ENCODE measurements at regions not wholly inside any gene's neighbourhood (a gene's known extent, or its start where the extent isn't known, plus 50 kb on each side); places are given as distances from the start of the nearest gene placed in this dataset.

DNA sequence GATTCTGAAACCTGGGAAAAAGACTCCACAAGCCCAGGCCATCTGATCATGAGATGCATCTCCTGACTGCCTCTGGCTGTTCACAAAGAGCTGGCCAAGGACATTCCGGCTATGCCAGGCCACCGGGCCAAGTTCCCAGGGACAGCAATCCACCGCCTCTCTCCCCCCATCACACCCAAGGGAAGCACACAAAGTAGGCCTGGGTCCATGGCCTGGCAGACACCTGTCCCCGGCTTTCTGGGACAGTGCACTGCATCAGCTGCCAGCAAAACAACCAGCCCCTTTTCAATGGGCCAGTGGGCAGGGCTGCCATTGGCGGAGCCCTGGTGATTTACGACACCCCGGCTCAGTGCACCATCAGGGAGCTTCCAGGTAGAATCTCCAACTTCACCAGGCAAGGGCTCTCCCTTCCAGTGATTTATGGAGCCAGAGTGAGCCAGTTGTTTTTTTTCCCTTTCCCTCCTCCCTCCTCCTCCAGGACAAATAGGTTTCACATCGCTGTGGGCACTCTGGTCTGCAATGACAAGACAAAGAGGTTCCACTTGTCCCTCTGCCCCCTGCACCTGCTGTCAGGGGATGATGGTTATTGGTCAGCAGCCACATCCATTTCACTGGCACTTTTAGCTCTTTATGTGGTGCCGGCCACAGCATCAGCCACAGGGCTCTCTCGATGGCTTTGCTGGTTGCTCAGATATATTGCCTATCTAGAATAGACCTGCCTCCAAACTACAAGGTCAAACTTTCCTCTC lies 149.6 kb downstream of the SLC38A6 start:
- DNase-seq (ENCODE audit: low spot score): no peak

DNA sequence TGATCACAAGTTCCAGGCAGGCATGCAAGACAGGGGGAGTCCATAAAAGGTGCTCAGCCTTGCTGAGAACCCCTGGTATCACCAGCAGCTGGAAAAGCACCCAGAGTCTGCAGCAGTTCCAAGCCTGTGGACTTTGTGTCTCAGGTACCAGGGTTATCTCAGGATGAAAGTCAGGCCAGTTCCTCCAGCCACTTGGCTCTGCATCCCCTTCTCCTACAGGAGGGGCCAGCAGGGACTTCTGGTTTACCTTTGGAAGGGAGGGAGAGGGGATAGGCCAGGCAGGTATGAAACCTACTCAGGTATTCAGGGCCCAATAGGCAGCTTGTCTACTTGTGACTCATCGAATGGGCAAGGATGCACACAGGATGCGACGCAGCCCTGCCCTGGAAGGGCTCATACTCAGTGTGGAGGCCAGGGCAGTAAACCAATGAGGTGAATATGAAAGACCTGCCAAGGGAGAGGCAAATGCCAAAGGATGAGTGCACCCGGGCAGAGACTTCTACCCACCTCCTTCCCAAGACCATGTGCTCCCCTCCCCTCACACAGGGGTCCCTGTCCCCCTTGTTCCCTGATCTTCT lies 148.2 kb downstream of the SLC38A6 start:
- DNase-seq (ENCODE audit: low spot score): no peak

DNA sequence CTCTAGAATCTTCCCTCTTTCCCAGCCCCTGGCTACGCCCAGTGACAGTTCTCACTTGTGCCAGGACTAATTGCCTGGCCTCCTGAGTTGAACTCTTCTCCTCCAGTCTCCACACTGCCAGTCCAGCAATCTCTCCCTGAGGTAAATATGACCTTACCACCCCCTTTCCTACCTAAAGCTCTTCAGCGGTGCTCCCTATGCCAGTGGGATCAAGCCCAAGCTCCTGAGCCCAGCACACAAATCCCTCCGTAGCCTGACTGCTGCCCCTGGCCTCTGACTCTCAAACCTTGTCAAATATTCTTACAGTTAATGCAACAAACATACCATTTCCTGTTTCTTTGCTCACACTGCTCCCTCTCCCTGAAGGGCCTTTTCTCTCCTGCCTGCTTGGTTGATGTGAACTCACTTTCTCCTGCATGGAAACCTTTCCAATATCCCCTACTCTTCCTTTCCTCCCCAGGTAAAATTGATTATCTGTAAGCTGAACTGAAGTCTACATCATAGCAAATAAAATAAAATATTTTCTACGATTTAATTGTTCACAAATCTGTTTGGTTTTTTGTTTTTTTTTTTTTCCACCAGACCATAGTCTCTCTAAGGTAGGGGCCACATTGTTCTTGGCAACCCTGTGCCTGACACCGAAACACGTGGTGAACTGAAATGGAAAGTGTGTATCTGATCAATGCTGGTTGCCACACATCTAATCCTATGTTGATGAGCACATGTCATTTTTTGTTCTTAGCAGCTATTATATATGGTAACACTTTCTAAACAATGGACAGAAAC lies 147.5 kb downstream of the SLC38A6 start:
- no peak for DNase-seq (ENCODE audit: low spot score)

DNA sequence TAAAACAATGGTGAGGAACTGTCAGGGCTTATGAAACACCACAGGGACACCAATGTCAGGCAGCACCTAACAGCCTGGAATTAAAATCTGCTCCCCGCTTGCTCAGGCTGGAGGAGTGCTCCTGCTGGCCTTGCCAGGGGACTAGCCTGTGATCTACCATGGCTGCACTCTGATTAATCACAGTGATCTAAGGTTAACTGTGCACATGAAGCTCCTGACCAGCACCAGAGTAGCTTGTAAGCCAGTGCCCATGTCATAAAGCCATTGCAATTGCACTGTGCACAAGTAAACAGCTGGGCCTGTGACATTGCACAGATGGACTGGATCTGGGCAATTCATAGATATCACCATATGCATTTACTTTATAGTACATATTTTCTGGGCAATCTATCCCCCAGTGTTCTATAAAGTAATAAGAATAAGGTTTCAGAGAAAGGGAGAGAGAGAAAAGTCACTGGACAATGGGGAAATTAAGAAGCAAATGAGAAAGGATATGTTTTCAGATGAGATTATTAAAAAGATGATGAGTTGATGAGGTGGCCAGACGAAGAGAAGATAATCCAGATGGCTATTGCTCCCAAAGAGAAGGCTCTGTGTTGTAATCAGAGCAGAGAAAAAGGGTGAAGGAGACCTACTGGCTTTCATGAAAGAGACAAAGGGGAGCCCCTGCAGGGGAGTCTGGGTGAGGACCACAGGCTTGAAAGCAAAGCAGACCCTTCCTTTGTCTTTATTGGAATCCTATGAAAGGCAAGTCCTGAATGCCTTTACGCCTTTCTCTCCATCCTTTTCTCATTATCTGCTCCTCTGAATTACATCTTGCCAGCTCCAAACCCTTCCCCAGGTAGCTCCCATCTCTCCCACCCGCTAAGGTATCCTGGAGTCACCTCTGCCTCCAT lies 145.8 kb downstream of the SLC38A6 start:
- no peak for DNase-seq (ENCODE audit: low spot score)

DNA sequence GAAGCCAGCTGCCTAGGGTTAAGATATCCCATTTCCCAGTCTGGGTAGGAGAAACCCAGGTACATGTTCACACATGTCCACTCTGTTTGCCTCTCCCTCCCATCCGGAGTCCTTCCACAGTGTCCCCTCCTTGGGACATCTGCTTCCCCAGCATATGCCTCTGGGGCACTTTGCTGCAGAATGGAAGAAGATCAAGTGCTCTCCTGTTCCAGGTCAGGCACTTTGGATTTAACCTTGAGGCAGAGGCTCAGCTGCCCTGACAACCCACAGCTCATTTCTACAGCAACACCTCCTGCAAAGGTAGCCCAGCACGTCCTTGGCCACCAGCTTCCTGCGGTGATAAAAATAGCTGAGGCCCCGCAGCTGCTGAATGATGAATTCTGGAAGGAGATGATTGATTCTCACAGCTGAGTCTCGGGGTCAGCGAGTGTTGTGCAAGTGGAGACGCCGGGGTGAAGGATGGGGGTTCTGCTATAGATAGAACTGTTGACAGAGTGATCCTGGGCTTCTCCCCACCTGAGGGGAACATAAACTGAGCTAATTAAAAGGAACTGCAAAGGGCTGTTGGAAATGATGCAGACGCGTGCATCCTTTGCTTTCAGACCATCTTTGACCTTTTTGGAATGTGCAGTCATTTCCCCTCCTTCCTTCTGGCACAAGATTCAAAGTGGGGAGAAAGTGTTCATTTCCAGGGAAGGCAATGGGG lies 145.0 kb downstream of the SLC38A6 start:
- no peak for DNase-seq (ENCODE audit: low spot score)

DNA sequence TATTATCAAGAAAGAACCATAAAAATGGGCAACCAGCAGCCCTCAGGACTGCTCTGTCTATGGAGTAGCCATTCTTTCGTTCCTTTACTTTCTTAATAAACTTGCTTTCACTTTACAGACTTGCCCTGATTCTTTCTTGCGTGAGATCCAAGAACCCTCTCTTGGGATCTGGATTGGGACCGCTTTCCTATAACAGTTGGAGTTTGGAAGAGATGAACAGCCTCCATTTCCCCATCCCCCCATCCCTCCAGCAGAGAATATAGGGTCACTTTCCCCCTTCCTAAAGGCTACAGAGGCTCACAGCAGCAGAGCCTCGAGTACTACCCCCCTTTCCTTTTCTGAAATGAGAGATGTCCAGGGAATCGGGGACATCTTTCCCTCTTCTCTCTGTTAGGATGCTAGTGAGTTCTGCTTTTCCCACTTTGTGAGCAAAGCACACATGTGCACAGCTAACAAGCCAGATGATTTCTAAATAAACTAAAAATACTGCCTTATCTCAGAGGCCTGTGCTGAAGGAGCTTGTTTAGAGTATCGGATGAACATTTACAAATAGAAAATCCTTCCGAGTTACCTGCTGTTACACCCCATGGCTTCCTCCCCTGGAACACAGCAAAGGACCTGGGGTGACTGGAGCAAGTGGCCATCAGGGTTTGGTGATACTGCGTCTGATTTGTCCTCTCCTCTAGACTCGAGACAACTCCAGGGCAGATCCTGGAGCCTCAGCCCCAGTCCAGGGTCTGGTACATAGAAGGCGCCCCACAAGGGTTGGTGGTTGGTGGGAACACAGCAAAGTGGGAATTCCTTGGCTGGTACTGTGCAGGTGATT lies 144.2 kb downstream of the SLC38A6 start:
- no peak for DNase-seq (ENCODE audit: low spot score)

DNA sequence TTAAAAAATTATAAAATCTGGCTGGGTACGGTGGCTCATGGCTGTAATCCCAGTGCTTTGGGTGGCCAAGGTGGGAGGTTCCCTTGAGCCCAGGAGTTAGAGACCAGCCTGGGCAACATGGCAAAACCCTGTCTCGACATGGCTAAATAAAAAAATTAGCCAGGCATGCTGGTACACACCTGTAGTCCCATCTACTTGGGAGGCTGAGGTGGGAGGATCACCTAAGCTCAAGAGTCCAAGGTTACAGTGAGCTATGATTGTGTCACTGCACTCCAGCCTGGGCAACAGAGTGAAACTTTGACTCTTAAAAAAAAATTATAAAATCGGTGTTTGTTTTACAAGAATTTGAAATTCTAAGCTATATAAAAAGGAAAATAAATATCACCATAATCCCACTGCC lies 141.8 kb downstream of the SLC38A6 start:
- no peak for DNase-seq (ENCODE audit: low spot score)

DNA sequence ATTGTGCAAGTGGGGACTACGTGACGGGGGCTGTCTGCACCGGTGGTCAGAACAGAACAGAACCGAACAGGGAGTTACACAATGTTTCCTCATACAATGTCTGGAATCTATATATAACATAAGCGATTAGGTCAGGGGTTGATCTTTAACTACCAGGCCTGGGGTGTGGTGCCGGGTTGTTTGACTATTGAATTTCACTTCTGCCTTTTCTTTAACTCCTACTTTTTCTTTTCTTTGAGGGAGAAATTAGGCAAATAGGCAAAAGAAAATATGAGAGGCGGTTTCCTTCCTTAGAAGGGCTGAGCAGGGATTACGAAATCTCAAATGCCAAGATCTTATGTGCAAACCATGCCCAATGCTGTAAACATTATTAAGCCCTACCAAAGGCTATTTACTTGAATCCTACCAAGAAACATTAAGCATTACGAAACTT lies 140.3 kb downstream of the SLC38A6 start:
- DNase-seq (ENCODE audit: low spot score): no peak

DNA sequence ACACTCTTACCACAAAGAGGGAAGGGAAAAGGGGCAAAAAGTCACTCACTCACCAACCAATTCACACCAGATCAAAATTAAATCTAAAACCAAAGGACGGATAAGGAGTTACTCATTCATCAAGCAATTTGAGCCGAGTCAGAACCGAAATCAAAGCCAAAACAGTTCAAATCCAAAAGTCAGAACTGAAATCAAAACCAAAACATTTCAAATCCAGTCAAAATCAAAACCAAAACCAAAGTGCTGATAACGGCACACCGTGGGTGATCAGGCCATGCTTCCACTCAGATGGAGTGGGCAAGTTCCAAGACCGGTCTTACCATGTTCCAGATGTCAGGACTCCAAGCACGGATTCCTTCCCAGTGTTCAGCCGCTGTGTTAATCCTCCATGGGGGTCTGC lies 139.5 kb downstream of the SLC38A6 start:
- DNase-seq (ENCODE audit: low spot score): no peak

DNA sequence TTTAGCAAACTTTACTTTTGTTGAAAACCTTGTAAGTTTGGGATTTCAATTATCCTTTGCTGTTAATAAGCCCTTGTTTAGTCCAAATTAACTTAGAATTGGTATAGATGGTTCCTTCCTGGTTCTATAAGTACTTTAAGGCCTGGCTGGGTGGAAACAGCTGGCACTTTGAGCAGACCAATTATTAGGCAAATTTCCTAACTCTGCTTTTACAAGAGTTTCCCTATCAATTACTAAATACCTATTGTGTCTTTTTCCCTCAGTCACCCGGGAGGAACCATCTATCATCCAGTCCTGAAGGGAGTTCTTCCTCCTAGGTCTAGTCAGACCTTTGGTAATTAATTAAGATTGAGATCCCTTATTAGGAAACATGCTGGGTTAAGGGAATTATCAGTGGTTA lies 138.0 kb downstream of the SLC38A6 start:
- DNase-seq (ENCODE audit: low spot score): no peak

DNA sequence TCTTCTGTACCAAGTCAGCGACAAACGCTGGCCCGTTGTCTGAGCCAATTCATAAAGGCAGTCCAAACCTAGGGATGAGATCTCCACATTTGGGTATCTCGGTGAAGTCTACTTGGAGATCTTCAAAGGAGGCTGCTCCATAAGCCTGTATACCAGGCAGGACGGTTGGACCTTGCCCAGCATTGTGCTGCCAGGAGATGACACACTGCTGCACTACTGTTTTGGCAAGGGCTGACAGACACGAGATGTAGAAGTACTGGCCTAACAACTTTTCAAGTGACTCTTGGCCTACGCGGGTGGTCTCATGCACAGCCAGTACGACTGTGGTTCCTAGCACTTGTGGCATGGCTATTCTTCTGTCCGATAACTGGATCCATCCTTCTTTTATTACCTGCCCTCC lies 135.3 kb downstream of the SLC38A6 start:
- no peak for DNase-seq (ENCODE audit: low spot score)

DNA sequence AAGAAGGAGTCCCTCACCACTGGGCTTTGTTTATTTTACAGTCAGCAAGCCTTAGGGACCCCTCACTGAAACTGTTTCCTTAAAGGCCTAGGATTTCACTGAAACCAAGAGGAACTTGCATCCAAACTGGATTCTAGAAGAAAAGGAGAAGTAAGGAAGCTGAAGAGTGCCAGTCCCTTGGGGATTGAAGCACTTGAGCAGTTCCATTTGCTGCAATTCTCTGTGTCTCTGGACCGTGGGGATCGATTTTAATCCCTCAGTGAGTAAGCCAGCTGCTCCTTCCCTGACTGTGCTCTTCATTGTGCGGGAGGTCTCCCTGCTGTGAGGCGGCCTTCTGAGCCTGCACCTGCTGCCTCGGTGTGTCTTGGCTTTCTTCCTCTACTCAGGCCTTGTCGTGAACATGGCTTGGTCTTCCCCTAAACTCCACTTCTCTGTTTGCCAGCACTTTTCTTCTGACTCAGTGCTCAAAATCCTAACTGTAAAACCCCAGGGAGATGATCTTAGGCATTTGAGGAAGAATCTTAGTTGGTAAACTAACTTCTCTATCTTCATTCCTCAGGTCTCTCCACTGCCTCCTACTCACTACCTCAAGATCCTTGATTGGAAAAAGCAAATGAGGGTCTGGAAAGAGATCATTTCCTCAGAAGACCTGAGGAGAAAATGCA lies 132.6 kb downstream of the SLC38A6 start:
- DNase-seq (ENCODE audit: low spot score): no peak

DNA sequence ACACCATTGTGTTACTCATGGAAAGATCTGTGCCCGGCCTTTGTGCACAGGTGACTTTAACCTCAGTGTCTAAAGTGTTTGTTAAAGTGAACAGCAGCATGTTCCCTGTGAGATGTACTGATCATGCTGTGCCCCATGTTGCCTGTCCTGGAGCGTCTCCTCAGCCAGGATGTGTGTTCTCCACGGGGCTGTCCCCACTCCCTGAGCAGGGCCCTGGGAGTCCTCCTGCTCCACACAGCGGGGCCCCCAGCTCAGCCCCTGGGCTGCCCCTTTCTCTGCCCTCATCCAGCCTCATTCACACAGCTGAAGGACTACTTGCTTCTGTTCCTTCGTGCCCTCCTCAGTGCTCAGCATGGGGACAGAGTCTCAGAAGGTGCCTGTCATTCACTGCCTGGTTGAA lies 131.5 kb downstream of the SLC38A6 start:
- DNase-seq (ENCODE audit: low spot score): no peak

DNA sequence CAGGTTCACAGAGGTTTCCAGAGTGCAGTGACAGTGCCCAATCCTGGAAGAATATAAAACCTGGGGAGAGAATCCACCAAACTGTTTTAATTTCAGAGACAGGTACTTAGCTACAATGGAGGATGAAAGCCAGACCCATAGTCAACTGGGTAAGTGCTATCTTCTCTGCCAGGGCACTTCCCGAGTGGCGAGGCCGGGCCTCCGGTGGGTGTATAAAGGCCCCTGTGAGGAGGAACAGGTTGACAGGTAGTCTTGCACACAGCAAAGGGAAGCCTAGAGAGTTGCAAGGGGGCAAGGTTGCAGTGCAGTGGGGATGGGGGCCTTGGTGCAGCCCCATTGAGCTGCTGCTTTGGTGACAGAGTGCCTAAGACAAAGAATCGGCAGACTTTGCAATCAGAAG lies 130.7 kb downstream of the SLC38A6 start:
- no peak for DNase-seq (ENCODE audit: low spot score)

DNA sequence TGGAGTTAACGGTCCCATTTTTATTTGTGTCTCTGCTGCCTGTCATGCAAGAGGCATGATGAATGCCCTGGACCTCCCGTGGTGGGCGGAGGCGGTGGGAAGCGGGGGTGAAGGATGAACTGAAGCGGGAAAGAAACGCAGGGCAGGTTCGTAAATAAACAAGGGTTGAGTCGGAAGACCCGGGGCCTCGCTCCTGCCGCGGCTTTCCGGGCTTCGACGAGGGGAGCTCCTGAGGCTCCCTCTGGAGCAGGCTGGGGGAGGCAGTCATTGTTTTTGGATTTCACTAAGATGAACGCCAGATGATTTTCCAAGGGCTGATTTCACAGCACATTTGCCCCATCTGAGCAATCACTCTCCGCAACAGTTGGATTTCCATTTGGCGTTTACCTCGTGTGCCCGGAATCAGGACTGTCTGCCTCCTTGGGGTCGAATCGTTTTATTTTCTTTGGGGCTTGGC lies 130.2 kb downstream of the SLC38A6 start:
- DNase-seq (ENCODE audit: low spot score): no peak

DNA sequence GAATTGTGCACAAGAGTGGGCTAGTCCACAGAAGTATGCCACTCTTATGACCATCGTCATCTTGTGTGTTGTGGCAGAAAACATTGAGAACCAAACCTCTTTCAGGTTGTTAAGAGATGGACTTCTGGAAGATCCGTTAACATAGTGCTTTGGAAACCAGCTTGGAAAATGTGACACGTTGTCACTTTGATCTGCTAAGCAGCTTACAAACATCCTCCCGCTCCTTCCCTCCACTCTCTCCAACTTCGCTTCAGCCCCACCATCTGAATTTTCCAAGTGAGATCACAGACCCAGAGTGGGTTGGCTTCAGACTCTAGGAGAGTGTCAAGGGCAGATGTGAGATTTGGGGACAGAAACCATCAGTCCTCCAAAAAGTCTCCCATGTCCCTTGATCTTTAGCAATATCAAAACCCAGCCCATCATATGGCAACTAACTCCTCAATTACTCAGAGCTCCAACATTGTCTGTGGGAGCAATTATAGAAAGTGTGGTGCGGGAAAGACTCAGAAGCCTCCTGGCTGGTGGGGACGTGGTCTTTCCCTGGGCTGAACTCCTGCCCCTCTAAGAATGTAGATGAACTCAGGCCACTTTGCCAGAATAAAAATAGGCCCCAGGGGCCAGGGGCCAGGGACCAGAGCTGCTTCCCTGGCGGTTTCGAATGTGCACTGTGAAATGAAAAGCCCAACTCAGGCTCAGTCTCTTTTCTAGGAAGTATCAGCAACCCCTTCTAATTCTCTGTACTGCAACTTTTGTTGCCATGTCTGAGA lies 129.5 kb downstream of the SLC38A6 start:
- no peak for DNase-seq (ENCODE audit: low spot score)

DNA sequence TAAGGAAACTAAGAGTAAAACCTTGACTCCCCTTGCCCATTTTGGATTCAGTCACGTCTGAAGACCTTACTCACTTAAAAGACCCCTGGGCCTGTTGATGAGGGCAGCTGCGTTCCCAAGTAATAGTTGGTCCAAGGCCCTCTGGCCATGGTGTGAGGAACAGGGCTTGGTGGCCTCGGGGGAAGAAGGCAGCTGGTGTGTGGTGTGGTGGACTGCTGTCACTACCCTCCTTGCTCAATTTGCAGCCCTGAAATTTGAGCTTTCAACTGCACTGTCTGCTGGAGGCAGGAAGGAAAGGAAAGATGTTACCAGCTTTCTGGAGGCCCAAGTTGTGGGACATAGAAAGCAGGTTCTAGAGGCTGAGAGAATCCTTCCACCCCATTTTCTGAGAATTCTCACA lies 128.2 kb downstream of the SLC38A6 start:
- DNase-seq (ENCODE audit: low spot score): no peak

DNA sequence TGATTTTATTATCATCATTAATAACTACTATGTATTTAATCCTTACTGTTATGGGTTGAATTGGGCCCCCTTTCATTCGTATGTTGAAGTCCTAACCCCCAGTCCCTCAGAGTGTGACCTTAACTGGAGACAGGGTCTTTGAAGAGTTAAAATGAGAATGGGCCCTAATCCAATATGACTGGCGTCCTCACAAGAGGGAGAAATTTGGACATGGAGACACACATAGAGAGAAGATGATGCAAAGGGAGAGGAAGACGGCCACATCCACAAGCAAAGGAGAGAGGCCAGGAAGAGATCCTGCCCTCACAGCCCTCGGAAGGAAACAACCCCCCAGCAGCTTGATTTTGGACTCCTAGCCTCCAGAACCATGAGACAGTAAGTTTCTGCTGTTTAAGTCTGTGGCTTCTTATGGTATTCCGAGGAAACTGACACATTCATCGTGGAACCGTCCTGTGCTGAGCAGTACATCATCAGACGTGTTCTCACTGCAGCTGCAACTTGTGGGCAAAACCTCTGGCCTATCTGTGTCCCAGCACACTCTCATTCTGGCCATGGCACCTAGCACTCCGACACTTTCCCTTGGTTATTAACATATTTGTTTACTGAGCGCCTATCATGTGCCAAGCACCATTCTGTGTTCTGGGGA lies 127.6 kb downstream of the SLC38A6 start:
- no peak for DNase-seq (ENCODE audit: low spot score)

Data from cerebellar cortex (tissue), 1 donor.